IPS DF 6.9 (cell line): ENCODE measurements at regions not wholly inside any gene's neighbourhood (a gene's known extent, or its start where the extent isn't known, plus 50 kb on each side); places are given as distances from the start of the nearest gene placed in this dataset.
A peak's percentile ranks its signal among the peaks of the same experiment; 100 is the strongest.

ENCODE experiments used
- DNase-seq: peaks from one replicate; pipeline ENCODE4 v3.0.0-alpha.2; 2013; ENCODE audit warnings: low read depth, low spot score
- H3K27ac ChIP-seq: one replicate; pipeline ENCODE4 v1.5.1; 2013; ENCODE audit warnings: low read length, control low read depth
- H3K27me3 ChIP-seq: 2 replicates; pipeline ENCODE4 v1.6.1; 2013; ENCODE audit warnings: mild to moderate bottlenecking, low read length; ENCODE audit not compliant: control insufficient read depth, insufficient read depth
- H3K36me3 ChIP-seq: 2 replicates; pipeline ENCODE4 v1.6.1; 2013; ENCODE audit warnings: low read length; ENCODE audit not compliant: control insufficient read depth, insufficient read depth
- H3K4me1 ChIP-seq: 2 replicates; pipeline ENCODE4 v1.6.1; 2013; ENCODE audit warnings: low read length; ENCODE audit not compliant: control insufficient read depth, insufficient read depth
- H3K4me3 ChIP-seq: 2 replicates; pipeline ENCODE4 v1.5.1; 2013; ENCODE audit warnings: mild to moderate bottlenecking, low read length
- H3K9me3 ChIP-seq: 2 replicates; pipeline ENCODE4 v1.6.1; 2013; ENCODE audit warnings: low read length, inconsistent platforms; ENCODE audit not compliant: control insufficient read depth, insufficient read depth
- WGBS: extraction: QIAGEN DNeasy Blood & Tissue Kit; methylation state at CpG from one replicate; pipeline ENCODE4 v1.1.7; 2013; ENCODE audit warnings: mixed read lengths, missing lambda C conversion rate; ENCODE audit not compliant: insufficient read length, insufficient coverage; 5-methylcytosine and 5-hydroxymethylcytosine counted together

GRCh38 chr15:38062696-38063095 is 128.3 kb downstream of the TMCO5A start:
- no peak for DNase-seq
- Histone ChIP-seq H3K27ac (no peak overlapping the region), H3K4me1 (peaks cover 3% of the 10 kb centered on the region), H3K4me3 (no peak overlapping the region), H3K9me3 (no peaks in the 10 kb centered on the region), H3K36me3 (no peaks in the 10 kb centered on the region), H3K27me3 (no peaks in the 10 kb centered on the region)
- WGBS: no CpG with 5 or more reads among the region's 7 CpGs

- Histone ChIP-seq H3K27me3 (peaks cover 5% of the 10 kb centered on the region; the same call in 1 of the 2 replicates), H3K4me1 (no peaks in the 10 kb centered on the region; the same call in 1 of the 2 replicates), H3K4me3 (no peak overlapping the region), H3K36me3 (no peaks in the 10 kb centered on the region), H3K27ac (no peak overlapping the region), H3K9me3 (no peaks in the 10 kb centered on the region)
- DNase-seq: no peak
- WGBS: no CpG with 5 or more reads among the region's 5 CpGs
These were observed 131.4 kb downstream of the TMCO5A start for GRCh38 chr15:38065721-38066345.

- Histone ChIP-seq H3K4me3 (no peak overlapping the region), H3K9me3 (no peaks in the 10 kb centered on the region), H3K27me3 (peaks cover 13% of the 10 kb centered on the region; the same call in 1 of the 2 replicates), H3K4me1 (no peaks in the 10 kb centered on the region; the same call in 1 of the 2 replicates), H3K27ac (no peak overlapping the region), H3K36me3 (no peaks in the 10 kb centered on the region)
- no peak for DNase-seq
- WGBS: no CpG with 5 or more reads among the region's 3 CpGs
These were observed 132.2 kb downstream of the TMCO5A start for GRCh38 chr15:38066612-38067011.

GRCh38 chr15:38068626-38069391 is 134.4 kb downstream of the TMCO5A start:
- no CpG with 5 or more reads among the region's 7 CpGs for WGBS
- no peaks in the 10 kb centered on the region for H3K36me3 ChIP-seq
- no peaks in the 10 kb centered on the region for H3K4me1 ChIP-seq
- H3K9me3 ChIP-seq: no peaks in the 10 kb centered on the region
- H3K27me3 ChIP-seq: peaks cover 17% of the 10 kb centered on the region; the same call in 1 of the 2 replicates
- no peak overlapping the region for H3K27ac ChIP-seq
- H3K4me3 ChIP-seq: no peak overlapping the region
- DNase-seq: no peak

- no peaks in the 10 kb centered on the region for H3K4me1 ChIP-seq
- no peak overlapping the region for H3K4me3 ChIP-seq
- DNase-seq: no peak
- no peak overlapping the region for H3K27ac ChIP-seq
- no CpG with 5 or more reads among the region's 3 CpGs for WGBS
- no peaks in the 10 kb centered on the region for H3K9me3 ChIP-seq
- peaks cover 20% of the 10 kb centered on the region; the same call in 1 of the 2 replicates for H3K27me3 ChIP-seq
- no peaks in the 10 kb centered on the region for H3K36me3 ChIP-seq
These were observed 135.1 kb downstream of the TMCO5A start for GRCh38 chr15:38069511-38070011.

- H3K27me3 ChIP-seq: peaks cover 30% of the 10 kb centered on the region
- no peaks in the 10 kb centered on the region for H3K36me3 ChIP-seq
- no peaks in the 10 kb centered on the region for H3K9me3 ChIP-seq
- H3K4me1 ChIP-seq: no peaks in the 10 kb centered on the region
- H3K27ac ChIP-seq: no peak overlapping the region
- no CpG with 5 or more reads among the region's 4 CpGs for WGBS
- no peak overlapping the region for H3K4me3 ChIP-seq
- no peak for DNase-seq
These were observed 136.3 kb downstream of the TMCO5A start for GRCh38 chr15:38070778-38071177.

- Histone ChIP-seq H3K4me3 (no peak overlapping the region), H3K27ac (no peak overlapping the region), H3K36me3 (no peaks in the 10 kb centered on the region), H3K9me3 (no peaks in the 10 kb centered on the region), H3K4me1 (no peaks in the 10 kb centered on the region), H3K27me3 (peaks cover 30% of the 10 kb centered on the region)
- DNase-seq: no peak
- WGBS: no CpG with 5 or more reads among the region's 11 CpGs
These were observed 137.0 kb downstream of the TMCO5A start for GRCh38 chr15:38071211-38071972.

- H3K9me3 ChIP-seq: no peaks in the 10 kb centered on the region
- no peaks in the 10 kb centered on the region for H3K4me1 ChIP-seq
- DNase-seq: no peak
- no peak overlapping the region; the same call in 1 of the 2 replicates for H3K4me3 ChIP-seq
- no peaks in the 10 kb centered on the region for H3K36me3 ChIP-seq
- WGBS: 100% methylated on average over 2 of the region's 6 CpGs
- no peak overlapping the region for H3K27ac ChIP-seq
- H3K27me3 ChIP-seq: peaks cover 30% of the 10 kb centered on the region
These were observed 137.5 kb downstream of the TMCO5A start for GRCh38 chr15:38072007-38072347.

GRCh38 chr15:38072348-38073177 is 138.1 kb downstream of the TMCO5A start:
- Histone ChIP-seq H3K4me3 (peak overlapping the region; percentile 44; the same call in 1 of the 2 replicates), H3K9me3 (no peaks in the 10 kb centered on the region), H3K27ac (no peak overlapping the region), H3K27me3 (peaks cover 30% of the 10 kb centered on the region), H3K36me3 (no peaks in the 10 kb centered on the region), H3K4me1 (no peaks in the 10 kb centered on the region)
- peak; percentile 50 for DNase-seq
- no CpG with 5 or more reads among the region's 55 CpGs for WGBS
